Spleen (tissue), 7 donors: ENCODE measurements at regions not wholly inside any gene's neighbourhood (a gene's known extent, or its start where the extent isn't known, plus 50 kb on each side); places are given as distances from the start of the nearest gene placed in this dataset.

ENCODE experiments used
- POLR2A ChIP-seq, 3 donors: fragments of 450-650 bp; IDR thresholded peaks; one replicate each; pipeline ENCODE4 v1.5.1; 2017; ENCODE audit warnings: antibody characterized with exemption in 3 of 3, mild to moderate bottlenecking in 1 of 3
- TF ChIP-seq, protein P1 (sequence below), 11 experiments: fragments of 200-600 bp in 7 of 11; fragments of 450-650 bp in 4 of 11; sonication (generic) in 4 of 11; IDR thresholded peaks in 8 of 11; conservative IDR thresholded peaks in 3 of 11; 1 replicate in 7 of 11; 2 replicates in 4 of 11; pipeline versions ENCODE4 v1.4.0 to v1.8.0; 2016 to 2021; ENCODE audit warnings: antibody characterized with exemption in 11 of 11, inconsistent platforms in 4 of 11, mild to moderate bottlenecking in 1 of 11
- donor health status: DM: no; HTN: no; CAD: no; lungs with moderate emphysema.
- donor health status: DM: no; HTN: no; CAD: no.
- donor health status: DM: no; HTN: no; CAD: no.

DNA sequence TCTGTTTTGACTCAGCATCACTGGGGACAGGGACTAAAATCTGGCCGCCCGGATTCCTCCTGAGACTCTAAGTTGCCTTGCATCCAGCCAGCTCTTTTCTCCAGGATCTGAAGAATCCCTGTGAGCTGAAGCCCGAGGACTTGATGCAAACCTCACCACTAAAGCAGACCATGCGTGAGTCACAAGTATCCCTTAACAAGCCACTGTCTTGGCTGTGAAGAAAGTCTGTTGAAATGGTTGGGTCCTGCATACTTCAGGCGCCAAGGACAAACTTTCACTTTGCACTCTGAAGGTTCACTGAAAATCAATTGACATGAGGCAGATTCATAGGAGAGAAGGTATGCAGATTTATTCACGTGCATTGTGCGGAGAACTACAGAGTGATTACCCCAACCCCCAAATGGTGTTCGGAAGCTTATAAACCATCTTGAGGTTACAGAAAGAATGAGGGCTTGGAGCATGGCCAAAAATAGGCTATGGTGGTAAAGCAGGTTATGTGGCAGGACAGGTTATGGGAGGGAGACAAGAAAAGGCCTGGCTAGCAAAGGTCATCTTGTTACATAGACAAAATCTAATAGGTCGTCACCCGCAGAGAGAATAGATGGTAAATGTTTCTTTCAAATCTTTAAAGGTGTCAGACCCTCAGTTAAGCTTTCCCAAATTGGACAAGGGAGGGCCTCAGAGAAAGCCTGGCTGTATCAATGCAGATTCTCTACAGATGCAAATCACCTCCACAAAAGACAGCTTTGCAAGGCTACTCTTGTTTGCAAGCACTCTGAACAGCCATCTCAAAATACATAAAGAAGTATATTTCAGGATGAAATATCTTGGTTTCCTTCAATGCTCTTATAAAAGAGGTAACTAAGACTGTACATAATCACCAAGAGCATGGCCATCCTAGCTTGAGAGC is 126.3 kb upstream of the PLAAT1 start:
- no peak for TF ChIP-seq POLR2A (IDR thresholded peaks at IDR 0.05)
- TF ChIP-seq, protein P1, sequence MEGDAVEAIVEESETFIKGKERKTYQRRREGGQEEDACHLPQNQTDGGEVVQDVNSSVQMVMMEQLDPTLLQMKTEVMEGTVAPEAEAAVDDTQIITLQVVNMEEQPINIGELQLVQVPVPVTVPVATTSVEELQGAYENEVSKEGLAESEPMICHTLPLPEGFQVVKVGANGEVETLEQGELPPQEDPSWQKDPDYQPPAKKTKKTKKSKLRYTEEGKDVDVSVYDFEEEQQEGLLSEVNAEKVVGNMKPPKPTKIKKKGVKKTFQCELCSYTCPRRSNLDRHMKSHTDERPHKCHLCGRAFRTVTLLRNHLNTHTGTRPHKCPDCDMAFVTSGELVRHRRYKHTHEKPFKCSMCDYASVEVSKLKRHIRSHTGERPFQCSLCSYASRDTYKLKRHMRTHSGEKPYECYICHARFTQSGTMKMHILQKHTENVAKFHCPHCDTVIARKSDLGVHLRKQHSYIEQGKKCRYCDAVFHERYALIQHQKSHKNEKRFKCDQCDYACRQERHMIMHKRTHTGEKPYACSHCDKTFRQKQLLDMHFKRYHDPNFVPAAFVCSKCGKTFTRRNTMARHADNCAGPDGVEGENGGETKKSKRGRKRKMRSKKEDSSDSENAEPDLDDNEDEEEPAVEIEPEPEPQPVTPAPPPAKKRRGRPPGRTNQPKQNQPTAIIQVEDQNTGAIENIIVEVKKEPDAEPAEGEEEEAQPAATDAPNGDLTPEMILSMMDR (IDR thresholded peaks at IDR 0.05 in 8 of 11, conservative IDR thresholded peaks at IDR 0.05 in 3 of 11), result no peak
